ENCODE measurements at regions not wholly inside any gene's neighbourhood (a gene's known extent, or its start where the extent isn't known, plus 50 kb on each side); places are given as distances from the start of the nearest gene placed in this dataset.
"Not testable (repeated sequence)": the region's sequence is repeated elsewhere in the genome, so short reads cannot be mapped to it uniquely, and the experiment has no call there.

DNA sequence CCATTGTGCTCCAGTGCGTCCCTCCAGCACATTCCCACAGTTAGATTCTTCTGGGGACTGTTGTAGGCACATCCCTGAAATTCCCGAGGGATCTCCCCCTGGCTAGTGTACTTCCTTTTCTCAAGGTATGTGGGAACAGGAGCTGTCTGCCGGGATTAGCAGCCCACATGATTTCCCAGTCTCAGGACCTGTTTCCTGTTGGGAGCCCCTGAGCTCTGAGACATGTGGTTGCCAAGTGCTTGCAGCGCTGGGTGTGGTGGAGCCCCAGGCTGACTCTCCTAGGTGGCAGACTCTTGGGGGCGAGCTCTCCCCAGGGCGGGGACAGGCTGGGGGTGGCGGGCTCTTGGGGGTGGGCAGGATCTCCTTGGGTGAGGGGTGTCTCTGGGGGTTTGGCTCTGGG, 287.0 kb upstream of the PLGLB1 start:
- BruUV-seq (replicated peaks); intact Hi-C loops (cut with micrococcal nuclease; ENCODE audit: unreplicated experiment): not testable (repeated sequence)

DNA sequence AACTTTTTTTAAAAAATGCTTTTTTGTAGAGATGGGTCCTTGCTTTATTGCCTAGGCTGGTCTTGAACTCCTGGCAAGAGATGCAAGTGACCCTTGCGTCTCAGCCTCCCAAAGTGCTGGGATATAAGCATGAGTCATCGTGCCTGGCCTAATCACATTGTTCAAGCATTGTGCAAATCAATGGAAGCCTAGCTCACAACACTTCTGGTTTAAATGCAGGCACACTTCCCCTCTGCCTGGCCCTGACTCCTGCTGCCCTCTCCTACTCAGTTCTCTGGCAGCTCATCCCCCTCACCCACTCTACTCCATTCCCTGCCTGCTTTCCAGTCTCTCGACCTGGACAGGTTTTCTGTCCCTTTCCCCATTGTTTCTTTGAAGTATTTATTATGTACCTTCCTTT, 288.1 kb upstream of the PLGLB1 start:
- H3K27me3 Mint-ChIP-seq (ENCODE audit: unreplicated experiment); H3K36me3 Mint-ChIP-seq (ENCODE audit: insufficient read depth, unreplicated experiment); H3K4me1 Mint-ChIP-seq (ENCODE audit: low read depth, unreplicated experiment); CTCF ChIA-PET; intact Hi-C loops (cut with micrococcal nuclease; ENCODE audit: unreplicated experiment); H3K27ac Mint-ChIP-seq (ENCODE audit: unreplicated experiment); H3K9me3 Mint-ChIP-seq (ENCODE audit: low read depth, unreplicated experiment); BruUV-seq (replicated peaks); H3K4me3 Mint-ChIP-seq (ENCODE audit: low read depth, unreplicated experiment); DNase-seq: not testable (repeated sequence)

More for the DNA sequence above, 287.0 kb upstream of the PLGLB1 start:
- H3K9me3 Mint-ChIP-seq (ENCODE audit: low read depth, unreplicated experiment); H3K36me3 Mint-ChIP-seq (ENCODE audit: insufficient read depth, unreplicated experiment); CTCF ChIA-PET; H3K27ac Mint-ChIP-seq (ENCODE audit: unreplicated experiment); H3K27me3 Mint-ChIP-seq (ENCODE audit: unreplicated experiment); H3K4me1 Mint-ChIP-seq (ENCODE audit: low read depth, unreplicated experiment); DNase-seq; H3K4me3 Mint-ChIP-seq (ENCODE audit: low read depth, unreplicated experiment): not testable (repeated sequence)

DNA sequence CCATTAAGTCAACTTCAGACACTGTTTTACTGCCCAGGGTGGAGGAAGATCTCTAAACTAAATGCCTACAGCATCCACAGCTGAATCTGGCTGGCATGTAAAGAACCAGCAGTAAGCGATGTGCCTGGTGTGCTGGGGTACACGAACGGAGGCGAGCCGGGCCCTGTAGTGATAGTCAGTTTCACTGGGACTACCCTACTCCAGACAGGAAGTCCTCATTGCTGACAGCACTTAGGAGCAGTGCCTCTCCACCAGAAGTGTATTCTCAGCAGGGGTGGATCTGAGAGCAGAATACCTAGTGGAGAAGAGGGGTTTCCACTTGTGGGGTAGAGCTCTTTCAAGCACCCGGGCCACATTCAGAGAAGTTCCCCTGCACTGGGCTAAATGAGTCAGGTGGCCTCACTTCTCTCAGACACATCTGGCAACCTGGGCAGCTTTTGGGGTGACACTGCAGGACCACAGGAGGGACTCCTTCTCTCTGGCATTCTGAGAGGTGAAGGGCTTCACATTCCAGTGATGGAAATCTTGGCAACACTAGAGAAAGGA, 290.3 kb upstream of the PLGLB1 start:
- BruUV-seq (replicated peaks); H3K27ac Mint-ChIP-seq (ENCODE audit: unreplicated experiment); H3K4me3 Mint-ChIP-seq (ENCODE audit: low read depth, unreplicated experiment); H3K9me3 Mint-ChIP-seq (ENCODE audit: low read depth, unreplicated experiment); CTCF ChIA-PET; intact Hi-C loops (cut with micrococcal nuclease; ENCODE audit: unreplicated experiment); H3K36me3 Mint-ChIP-seq (ENCODE audit: insufficient read depth, unreplicated experiment); H3K4me1 Mint-ChIP-seq (ENCODE audit: low read depth, unreplicated experiment); DNase-seq; H3K27me3 Mint-ChIP-seq (ENCODE audit: unreplicated experiment): not testable (repeated sequence)

DNA sequence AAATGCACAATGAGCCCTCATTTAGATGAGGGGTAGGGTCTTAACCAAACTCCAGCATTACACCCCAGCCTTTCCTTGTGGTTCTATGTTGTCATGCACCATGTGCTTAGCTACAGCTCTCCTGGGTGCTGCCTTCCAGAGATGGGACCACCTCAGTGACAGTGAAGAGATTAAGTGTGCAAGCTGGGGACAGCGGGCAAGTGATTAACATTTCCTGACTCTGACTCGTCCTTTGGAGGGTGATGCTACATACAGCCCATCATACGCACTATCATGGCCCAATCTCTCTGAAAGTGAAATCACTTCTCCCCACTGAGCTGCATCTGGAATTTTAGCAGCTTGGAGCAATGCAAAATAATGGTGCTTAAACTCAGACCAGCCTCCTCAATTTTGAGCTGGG, 293.0 kb upstream of the PLGLB1 start:
- H3K9me3 Mint-ChIP-seq (ENCODE audit: low read depth, unreplicated experiment); H3K4me3 Mint-ChIP-seq (ENCODE audit: low read depth, unreplicated experiment); H3K27ac Mint-ChIP-seq (ENCODE audit: unreplicated experiment); H3K4me1 Mint-ChIP-seq (ENCODE audit: low read depth, unreplicated experiment); DNase-seq; H3K27me3 Mint-ChIP-seq (ENCODE audit: unreplicated experiment); intact Hi-C loops (cut with micrococcal nuclease; ENCODE audit: unreplicated experiment); H3K36me3 Mint-ChIP-seq (ENCODE audit: insufficient read depth, unreplicated experiment); CTCF ChIA-PET; BruUV-seq (replicated peaks): not testable (repeated sequence)

DNA sequence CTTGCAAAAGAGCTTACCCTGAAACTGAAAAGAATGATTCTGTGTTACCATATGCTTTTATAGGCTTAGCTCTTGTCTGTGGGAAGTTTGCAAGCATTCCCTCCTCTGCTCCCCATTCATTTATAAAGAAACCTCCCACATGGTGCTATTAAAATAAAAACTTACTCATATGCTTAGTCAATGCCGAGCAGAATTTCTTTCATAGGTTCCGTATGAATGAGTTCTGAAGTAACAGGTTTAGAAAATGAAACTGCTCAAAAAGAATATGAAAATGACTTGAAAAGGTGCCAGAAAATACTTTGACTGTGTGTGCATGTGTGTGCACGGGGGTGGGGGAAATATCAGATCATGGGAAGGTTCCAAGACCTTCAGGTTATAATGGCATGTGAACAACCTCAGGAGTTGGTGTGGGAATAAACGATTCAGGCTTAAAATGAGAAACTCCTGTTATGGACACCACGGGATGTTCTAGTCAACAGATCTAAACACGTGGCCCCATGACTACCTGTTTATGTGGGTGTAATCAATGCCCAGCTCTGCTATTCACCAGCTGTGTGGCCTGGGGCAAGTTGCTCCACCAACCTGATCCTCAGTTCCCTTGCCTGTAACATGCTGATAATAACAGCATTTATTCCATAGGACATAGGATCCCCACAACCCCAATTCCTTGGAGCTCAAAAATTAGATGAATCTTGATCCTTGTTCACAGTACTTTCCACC, 293.7 kb upstream of the PLGLB1 start:
- H3K36me3 Mint-ChIP-seq (ENCODE audit: insufficient read depth, unreplicated experiment); BruUV-seq (replicated peaks); intact Hi-C loops (cut with micrococcal nuclease; ENCODE audit: unreplicated experiment); H3K9me3 Mint-ChIP-seq (ENCODE audit: low read depth, unreplicated experiment); H3K27me3 Mint-ChIP-seq (ENCODE audit: unreplicated experiment); H3K4me3 Mint-ChIP-seq (ENCODE audit: low read depth, unreplicated experiment); CTCF ChIA-PET; H3K27ac Mint-ChIP-seq (ENCODE audit: unreplicated experiment); H3K4me1 Mint-ChIP-seq (ENCODE audit: low read depth, unreplicated experiment); DNase-seq: not testable (repeated sequence)

DNA sequence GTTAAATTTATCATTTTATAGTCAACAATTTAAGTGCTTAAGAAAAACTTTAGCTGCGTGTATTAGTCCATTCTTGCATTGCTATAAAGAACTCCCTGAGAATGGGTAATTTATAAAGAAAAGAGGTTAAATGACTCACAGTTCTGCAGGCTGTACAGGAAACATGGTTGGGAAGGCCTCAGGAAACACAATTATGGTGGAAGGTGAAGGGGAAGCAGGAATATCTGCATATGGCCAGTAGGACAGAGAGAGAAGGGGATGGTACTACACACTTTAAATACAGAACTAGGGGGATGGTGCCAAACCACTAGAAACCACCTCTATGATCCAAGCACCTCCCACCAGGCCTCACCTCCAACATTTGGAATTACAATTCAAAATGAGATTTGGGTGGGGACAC, 295.5 kb upstream of the PLGLB1 start:
- not testable (repeated sequence) for DNase-seq; H3K9me3 Mint-ChIP-seq (ENCODE audit: low read depth, unreplicated experiment); BruUV-seq (replicated peaks)

DNA sequence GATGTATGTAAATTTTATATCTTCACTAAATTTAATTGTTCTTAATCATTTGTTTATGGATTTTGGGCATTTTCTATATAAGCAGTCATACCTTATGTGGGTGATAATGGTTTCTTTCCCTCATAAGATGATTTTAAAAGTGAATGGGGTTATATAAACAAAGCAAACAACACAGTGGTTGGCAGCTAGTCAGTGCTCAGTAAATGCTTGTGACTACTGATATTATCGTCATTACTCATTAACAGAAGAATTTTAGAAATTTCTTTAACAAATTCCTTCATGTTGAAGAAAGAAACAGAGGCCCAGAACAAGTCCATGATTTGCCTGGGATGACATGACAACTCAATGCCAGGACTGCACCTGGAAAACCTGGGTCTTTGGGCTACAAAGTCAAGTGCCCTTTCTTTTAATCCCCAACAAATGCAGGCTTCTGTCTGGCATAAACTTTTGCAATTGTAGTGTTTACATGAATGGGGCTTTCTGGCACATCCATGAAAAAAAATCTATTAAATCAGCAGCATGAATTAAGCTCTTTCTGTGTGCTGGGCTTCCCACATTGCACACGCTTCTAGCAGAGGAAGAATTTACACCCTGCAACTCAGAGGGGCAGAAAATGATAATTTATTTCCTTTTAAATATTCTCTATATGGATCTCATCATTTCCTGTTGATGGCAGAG, 297.3 kb upstream of the PLGLB1 start:
- H3K27ac Mint-ChIP-seq (ENCODE audit: unreplicated experiment); H3K9me3 Mint-ChIP-seq (ENCODE audit: low read depth, unreplicated experiment); H3K27me3 Mint-ChIP-seq (ENCODE audit: unreplicated experiment); BruUV-seq (replicated peaks); H3K4me1 Mint-ChIP-seq (ENCODE audit: low read depth, unreplicated experiment); CTCF ChIA-PET; intact Hi-C loops (cut with micrococcal nuclease; ENCODE audit: unreplicated experiment); H3K36me3 Mint-ChIP-seq (ENCODE audit: insufficient read depth, unreplicated experiment); DNase-seq; H3K4me3 Mint-ChIP-seq (ENCODE audit: low read depth, unreplicated experiment): not testable (repeated sequence)

More for the DNA sequence above, 295.5 kb upstream of the PLGLB1 start:
- H3K36me3 Mint-ChIP-seq (ENCODE audit: insufficient read depth, unreplicated experiment); intact Hi-C loops (cut with micrococcal nuclease; ENCODE audit: unreplicated experiment); H3K4me3 Mint-ChIP-seq (ENCODE audit: low read depth, unreplicated experiment); H3K27ac Mint-ChIP-seq (ENCODE audit: unreplicated experiment); H3K4me1 Mint-ChIP-seq (ENCODE audit: low read depth, unreplicated experiment); CTCF ChIA-PET; H3K27me3 Mint-ChIP-seq (ENCODE audit: unreplicated experiment): not testable (repeated sequence)

DNA sequence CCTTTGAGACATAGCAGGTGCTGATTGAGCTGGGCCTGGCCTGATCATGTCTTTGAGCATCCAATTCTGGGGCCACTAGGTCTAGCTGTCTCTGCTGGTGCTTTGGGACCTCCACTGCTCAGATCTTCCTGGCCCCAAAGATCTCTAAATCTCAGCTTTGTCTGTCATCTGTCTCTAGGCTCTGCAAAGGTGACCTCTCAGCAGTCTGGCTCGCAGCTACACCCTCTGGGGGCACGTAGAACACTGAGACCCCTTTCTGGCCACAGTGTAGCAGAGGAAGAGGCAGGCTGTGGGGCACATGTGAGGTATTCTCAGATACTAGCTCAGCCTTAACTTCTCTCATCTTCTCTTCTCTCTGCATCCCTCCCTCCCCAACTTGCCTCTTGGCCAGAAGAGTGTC, 298.1 kb upstream of the PLGLB1 start:
- H3K4me1 Mint-ChIP-seq (ENCODE audit: low read depth, unreplicated experiment): peaks cover 10% of the 10 kb centered on the region
- not testable (repeated sequence) for BruUV-seq (replicated peaks); H3K27me3 Mint-ChIP-seq (ENCODE audit: unreplicated experiment)

DNA sequence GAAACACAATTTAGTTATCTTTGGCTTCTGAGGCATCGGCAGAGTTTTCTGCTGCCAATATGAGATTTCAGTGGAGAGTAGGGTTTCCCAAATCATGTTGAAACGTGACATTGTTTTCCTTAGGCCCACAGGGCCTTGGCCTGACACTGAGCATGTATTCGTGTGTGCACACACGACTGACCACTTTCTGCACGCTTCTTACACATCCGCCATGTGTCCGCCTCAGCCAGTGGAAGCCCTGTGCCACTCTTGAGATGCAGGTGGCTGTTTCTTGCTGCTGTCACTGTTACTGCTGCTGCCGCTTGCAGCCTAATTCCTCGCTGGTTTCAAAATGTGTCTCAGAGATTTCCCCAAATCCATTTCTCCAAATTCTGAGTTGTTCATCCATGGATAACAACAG, 299.6 kb upstream of the PLGLB1 start:
- H3K9me3 Mint-ChIP-seq (ENCODE audit: low read depth, unreplicated experiment); H3K36me3 Mint-ChIP-seq (ENCODE audit: insufficient read depth, unreplicated experiment); H3K4me3 Mint-ChIP-seq (ENCODE audit: low read depth, unreplicated experiment); H3K27me3 Mint-ChIP-seq (ENCODE audit: unreplicated experiment); CTCF ChIA-PET; BruUV-seq (replicated peaks); H3K27ac Mint-ChIP-seq (ENCODE audit: unreplicated experiment); intact Hi-C loops (cut with micrococcal nuclease; ENCODE audit: unreplicated experiment); DNase-seq: not testable (repeated sequence)
- H3K4me1 Mint-ChIP-seq (ENCODE audit: low read depth, unreplicated experiment): peaks cover 10% of the 10 kb centered on the region

More for the DNA sequence above, 298.1 kb upstream of the PLGLB1 start:
- DNase-seq; CTCF ChIA-PET; H3K36me3 Mint-ChIP-seq (ENCODE audit: insufficient read depth, unreplicated experiment); H3K4me3 Mint-ChIP-seq (ENCODE audit: low read depth, unreplicated experiment); H3K27ac Mint-ChIP-seq (ENCODE audit: unreplicated experiment); intact Hi-C loops (cut with micrococcal nuclease; ENCODE audit: unreplicated experiment); H3K9me3 Mint-ChIP-seq (ENCODE audit: low read depth, unreplicated experiment): not testable (repeated sequence)

DNA sequence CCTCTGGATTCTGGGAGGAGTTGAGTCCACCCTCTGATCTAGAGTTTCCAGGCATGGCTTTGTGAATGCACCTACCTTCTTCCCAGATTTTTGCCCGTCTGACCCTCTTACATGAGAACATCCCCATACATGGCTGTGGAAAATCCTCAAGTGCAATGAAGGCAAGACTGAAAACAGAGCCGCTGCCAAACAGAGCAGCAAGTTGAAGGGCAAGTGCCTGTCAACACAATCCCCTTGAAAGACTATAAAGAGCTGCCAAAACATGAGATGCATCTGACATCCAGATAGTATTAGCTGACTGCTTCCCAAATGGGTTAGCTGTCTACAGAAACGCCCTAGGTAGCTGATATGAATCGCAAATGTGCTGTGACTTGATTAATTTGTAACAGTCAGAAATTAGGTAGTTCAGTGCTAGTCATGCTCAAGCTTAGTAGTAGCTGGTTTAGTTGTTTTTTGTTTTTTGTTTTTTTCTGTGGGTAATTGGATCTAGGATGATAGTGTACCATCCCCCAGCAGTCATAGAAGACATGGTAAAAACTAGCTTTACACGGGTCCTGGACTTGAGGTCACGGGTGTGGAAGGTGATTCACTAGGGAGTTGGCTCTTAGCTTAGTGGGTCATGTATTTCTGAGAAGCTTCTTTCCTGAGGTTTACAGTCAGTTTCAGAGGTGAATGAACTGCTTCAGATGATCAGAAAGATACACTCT, 302.8 kb upstream of the PLGLB1 start:
- intact Hi-C loops (cut with micrococcal nuclease; ENCODE audit: unreplicated experiment); H3K9me3 Mint-ChIP-seq (ENCODE audit: low read depth, unreplicated experiment); H3K27ac Mint-ChIP-seq (ENCODE audit: unreplicated experiment); CTCF ChIA-PET; H3K27me3 Mint-ChIP-seq (ENCODE audit: unreplicated experiment); BruUV-seq (replicated peaks); H3K4me3 Mint-ChIP-seq (ENCODE audit: low read depth, unreplicated experiment); H3K36me3 Mint-ChIP-seq (ENCODE audit: insufficient read depth, unreplicated experiment); DNase-seq: not testable (repeated sequence)
- peaks cover 10% of the 10 kb centered on the region for H3K4me1 Mint-ChIP-seq (ENCODE audit: low read depth, unreplicated experiment)

Data from Calu3 (cell line).